ENCODE measurements at regions not wholly inside any gene's neighbourhood (a gene's known extent, or its start where the extent isn't known, plus 50 kb on each side); places are given as distances from the start of the nearest gene placed in this dataset.

GRCh38 chr1:125080077-125080476 is 3895.3 kb downstream of the SRGAP2C start:
- TF ChIP-seq POLR2AphosphoS5 (IDR thresholded peaks at IDR 0.05; ENCODE audit: low read depth), result no peak
- TF ChIP-seq EZH2phosphoT487 (IDR thresholded peaks at IDR 0.05; ENCODE audit: unreplicated experiment), result no peak
